ENCODE measurements at regions not wholly inside any gene's neighbourhood (a gene's known extent, or its start where the extent isn't known, plus 50 kb on each side); places are given as distances from the start of the nearest gene placed in this dataset.

DNA sequence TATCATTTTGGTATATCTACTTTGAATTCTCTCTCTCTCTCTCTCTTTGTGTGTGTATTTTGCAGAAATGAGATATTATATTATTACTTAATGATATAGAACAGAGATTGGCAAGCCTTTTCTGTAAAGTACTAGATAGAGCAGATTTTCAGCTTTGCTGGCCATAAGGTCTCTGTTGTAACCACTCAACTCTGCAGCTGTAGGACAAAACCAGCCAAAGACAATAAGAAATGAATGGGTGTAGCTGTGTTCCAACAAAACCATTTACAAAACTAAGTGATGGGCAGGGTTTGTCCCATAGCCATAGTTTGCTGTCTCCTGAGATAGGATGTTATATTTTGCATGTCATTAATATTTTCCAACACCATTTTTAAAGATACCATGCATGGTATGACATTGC, 91.2 kb upstream of the TSHZ2 start:
- TF ChIP-seq EZH2 (optimal IDR thresholded peaks at IDR 0.05; ENCODE audit: low read depth, low read length) (no peak), EZH2phosphoT487 (IDR thresholded peaks at IDR 0.05; ENCODE audit: low read length) (no peak)
- TF ChIP-seq, protein P1, sequence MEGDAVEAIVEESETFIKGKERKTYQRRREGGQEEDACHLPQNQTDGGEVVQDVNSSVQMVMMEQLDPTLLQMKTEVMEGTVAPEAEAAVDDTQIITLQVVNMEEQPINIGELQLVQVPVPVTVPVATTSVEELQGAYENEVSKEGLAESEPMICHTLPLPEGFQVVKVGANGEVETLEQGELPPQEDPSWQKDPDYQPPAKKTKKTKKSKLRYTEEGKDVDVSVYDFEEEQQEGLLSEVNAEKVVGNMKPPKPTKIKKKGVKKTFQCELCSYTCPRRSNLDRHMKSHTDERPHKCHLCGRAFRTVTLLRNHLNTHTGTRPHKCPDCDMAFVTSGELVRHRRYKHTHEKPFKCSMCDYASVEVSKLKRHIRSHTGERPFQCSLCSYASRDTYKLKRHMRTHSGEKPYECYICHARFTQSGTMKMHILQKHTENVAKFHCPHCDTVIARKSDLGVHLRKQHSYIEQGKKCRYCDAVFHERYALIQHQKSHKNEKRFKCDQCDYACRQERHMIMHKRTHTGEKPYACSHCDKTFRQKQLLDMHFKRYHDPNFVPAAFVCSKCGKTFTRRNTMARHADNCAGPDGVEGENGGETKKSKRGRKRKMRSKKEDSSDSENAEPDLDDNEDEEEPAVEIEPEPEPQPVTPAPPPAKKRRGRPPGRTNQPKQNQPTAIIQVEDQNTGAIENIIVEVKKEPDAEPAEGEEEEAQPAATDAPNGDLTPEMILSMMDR (IDR thresholded peaks at IDR 0.05; ENCODE audit: low read length) = no peak

Measured in MM.1S (cell line).